HL-60 (cell line): ENCODE measurements at regions not wholly inside any gene's neighbourhood (a gene's known extent, or its start where the extent isn't known, plus 50 kb on each side); places are given as distances from the start of the nearest gene placed in this dataset.

ENCODE experiments used
- DNase-seq, 2 experiments: peaks; one replicate each; pipeline ENCODE4 v3.0.0-alpha.2; 2010 to 2020; ENCODE audit warnings: low read depth in 1 of 2, low spot score in 1 of 2
- H3K27ac ChIP-seq: fragments of 250-450 bp; sonication (Bioruptor Pico); replicated peaks from 2 replicates; pipeline ENCODE4 v1.5.1; 2020; ENCODE audit warnings: mild to moderate bottlenecking, moderate library complexity
- H3K27me3 ChIP-seq: fragments of 250-450 bp; sonication (Bioruptor Pico); 2 replicates; pipeline ENCODE4 v1.5.1; 2021; ENCODE audit warnings: mild to moderate bottlenecking, moderate library complexity; ENCODE audit not compliant: insufficient read depth, poor library complexity, severe bottlenecking
- H3K4me3 ChIP-seq: replicated peaks from 2 replicates; pipeline ENCODE4 v1.5.1; 2011; ENCODE audit warnings: mild to moderate bottlenecking, control low read depth, low read length; ENCODE audit not compliant: insufficient read depth
- GABPA ChIP-seq: IDR thresholded peaks from 2 replicates; pipeline ENCODE4 v1.6.1; 2012; ENCODE audit warnings: low read depth
- POLR2AphosphoS5 ChIP-seq: IDR thresholded peaks from 2 replicates; pipeline ENCODE4 v1.6.1; 2012; ENCODE audit warnings: low read depth
- SPI1 ChIP-seq: IDR thresholded peaks from 2 replicates; pipeline ENCODE4 v1.6.1; 2012; ENCODE audit warnings: low read depth, mild to moderate bottlenecking, borderline replicate concordance
- TF ChIP-seq, protein P1 (sequence below): IDR thresholded peaks from 2 replicates; pipeline ENCODE4 v1.6.1; 2012; ENCODE audit warnings: low read depth; ENCODE audit not compliant: insufficient replicate concordance
- TF ChIP-seq, protein P2 (sequence below): IDR thresholded peaks from one replicate; pipeline ENCODE4 v1.5.1; 2011; ENCODE audit warnings: low read length, control low read depth, inconsistent platforms; ENCODE audit not compliant: insufficient read depth

DNA sequence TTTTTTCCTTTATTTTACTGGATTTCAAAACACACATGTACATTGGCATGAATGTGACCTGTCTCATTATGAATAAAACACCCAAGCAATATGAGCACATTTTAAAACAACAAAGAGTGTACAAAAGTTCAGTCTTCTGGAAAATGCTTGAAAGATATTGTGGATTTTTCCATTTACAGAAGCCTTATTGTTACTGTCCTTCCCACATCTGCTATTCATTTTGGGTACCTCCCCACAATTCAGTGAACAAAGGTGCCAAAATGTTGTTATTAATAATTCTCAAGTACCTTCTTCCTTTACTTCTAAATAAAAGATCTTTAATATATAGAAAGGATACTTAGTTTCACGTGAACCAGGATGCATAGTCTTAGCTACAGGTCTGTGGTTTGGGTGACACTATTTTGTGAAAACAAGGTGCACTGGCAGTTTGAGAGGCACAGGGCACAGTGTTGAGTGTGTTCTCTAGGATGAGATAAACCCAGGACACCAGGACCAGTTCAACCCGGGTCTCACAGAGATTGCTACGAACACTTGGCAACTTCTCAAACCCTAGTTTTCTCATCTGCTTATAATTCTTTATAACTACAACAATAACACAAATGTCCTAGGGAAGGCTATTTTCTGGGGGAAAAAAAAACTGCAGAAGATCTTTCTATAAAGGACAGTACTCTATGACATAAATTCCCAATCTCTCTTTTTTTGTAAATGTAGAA, 84.5 kb upstream of the GALNT5 start:
- Histone ChIP-seq H3K4me3 (no peak overlapping the region), H3K27ac (no peak overlapping the region), H3K27me3 (no peaks in the 10 kb centered on the region)
- no peak for DNase-seq
- TF ChIP-seq, protein P1, sequence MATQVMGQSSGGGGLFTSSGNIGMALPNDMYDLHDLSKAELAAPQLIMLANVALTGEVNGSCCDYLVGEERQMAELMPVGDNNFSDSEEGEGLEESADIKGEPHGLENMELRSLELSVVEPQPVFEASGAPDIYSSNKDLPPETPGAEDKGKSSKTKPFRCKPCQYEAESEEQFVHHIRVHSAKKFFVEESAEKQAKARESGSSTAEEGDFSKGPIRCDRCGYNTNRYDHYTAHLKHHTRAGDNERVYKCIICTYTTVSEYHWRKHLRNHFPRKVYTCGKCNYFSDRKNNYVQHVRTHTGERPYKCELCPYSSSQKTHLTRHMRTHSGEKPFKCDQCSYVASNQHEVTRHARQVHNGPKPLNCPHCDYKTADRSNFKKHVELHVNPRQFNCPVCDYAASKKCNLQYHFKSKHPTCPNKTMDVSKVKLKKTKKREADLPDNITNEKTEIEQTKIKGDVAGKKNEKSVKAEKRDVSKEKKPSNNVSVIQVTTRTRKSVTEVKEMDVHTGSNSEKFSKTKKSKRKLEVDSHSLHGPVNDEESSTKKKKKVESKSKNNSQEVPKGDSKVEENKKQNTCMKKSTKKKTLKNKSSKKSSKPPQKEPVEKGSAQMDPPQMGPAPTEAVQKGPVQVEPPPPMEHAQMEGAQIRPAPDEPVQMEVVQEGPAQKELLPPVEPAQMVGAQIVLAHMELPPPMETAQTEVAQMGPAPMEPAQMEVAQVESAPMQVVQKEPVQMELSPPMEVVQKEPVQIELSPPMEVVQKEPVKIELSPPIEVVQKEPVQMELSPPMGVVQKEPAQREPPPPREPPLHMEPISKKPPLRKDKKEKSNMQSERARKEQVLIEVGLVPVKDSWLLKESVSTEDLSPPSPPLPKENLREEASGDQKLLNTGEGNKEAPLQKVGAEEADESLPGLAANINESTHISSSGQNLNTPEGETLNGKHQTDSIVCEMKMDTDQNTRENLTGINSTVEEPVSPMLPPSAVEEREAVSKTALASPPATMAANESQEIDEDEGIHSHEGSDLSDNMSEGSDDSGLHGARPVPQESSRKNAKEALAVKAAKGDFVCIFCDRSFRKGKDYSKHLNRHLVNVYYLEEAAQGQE = no peak
- TF ChIP-seq SPI1 = no peak
- no peak for TF ChIP-seq POLR2AphosphoS5
- TF ChIP-seq, protein P2, sequence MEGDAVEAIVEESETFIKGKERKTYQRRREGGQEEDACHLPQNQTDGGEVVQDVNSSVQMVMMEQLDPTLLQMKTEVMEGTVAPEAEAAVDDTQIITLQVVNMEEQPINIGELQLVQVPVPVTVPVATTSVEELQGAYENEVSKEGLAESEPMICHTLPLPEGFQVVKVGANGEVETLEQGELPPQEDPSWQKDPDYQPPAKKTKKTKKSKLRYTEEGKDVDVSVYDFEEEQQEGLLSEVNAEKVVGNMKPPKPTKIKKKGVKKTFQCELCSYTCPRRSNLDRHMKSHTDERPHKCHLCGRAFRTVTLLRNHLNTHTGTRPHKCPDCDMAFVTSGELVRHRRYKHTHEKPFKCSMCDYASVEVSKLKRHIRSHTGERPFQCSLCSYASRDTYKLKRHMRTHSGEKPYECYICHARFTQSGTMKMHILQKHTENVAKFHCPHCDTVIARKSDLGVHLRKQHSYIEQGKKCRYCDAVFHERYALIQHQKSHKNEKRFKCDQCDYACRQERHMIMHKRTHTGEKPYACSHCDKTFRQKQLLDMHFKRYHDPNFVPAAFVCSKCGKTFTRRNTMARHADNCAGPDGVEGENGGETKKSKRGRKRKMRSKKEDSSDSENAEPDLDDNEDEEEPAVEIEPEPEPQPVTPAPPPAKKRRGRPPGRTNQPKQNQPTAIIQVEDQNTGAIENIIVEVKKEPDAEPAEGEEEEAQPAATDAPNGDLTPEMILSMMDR = no peak
- TF ChIP-seq GABPA = no peak

DNA sequence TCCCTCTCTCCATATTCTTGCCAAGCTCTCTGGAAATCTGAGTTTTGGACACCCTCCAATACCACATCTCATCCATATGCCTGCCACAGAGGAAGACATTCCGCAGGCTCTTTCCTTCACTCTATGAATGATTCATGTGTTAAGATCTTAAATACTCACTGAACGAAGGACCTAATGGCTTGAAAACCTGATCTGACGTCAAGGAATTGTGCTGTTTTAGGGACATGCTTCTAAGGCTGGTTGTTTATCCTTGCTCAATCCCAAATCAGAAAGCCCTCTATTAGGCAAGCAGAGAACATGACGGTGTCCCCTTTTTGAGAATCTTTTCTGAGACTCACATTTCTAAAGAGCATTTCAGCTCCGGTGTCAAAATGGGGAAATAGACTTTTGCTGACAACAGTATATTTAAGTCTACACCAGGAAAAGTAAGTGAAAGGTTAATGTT, 83.7 kb upstream of the GALNT5 start:
- no peak overlapping the region for H3K27ac ChIP-seq
- TF ChIP-seq, protein P1 = no peak
- TF ChIP-seq POLR2AphosphoS5 (no peak), GABPA (no peak), SPI1 (no peak)
- TF ChIP-seq, protein P2 = no peak
- H3K4me3 ChIP-seq = no peak overlapping the region
- H3K27me3 ChIP-seq = no peaks in the 10 kb centered on the region
- no peak for DNase-seq

DNA sequence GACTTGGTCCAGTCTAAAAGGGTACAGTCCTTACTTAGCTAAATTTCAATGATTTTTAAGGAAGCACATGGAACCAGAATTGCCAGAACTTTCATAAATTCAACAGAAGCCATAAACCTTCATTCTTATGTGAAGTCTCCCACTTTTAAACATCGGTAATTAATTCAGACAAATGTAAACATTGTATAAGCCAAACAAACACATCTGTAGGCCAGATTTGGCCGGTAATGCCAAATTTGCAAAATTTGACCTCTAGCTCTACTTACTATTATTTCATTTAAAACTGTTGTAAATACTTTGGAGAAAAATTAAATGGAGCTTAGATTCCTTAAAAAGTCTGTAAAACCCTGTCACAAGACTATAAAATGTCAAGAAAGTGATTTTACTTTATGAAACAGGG, 83.2 kb upstream of the GALNT5 start:
- no peak for DNase-seq
- TF ChIP-seq, protein P1 = no peak
- TF ChIP-seq SPI1 (no peak), GABPA (no peak)
- TF ChIP-seq, protein P2 = no peak
- no peaks in the 10 kb centered on the region for H3K27me3 ChIP-seq
- H3K4me3 ChIP-seq = no peak overlapping the region
- no peak overlapping the region for H3K27ac ChIP-seq
